Endometrial microvascular endothelial cells (primary cell): ENCODE measurements at regions not wholly inside any gene's neighbourhood (a gene's known extent, or its start where the extent isn't known, plus 50 kb on each side); places are given as distances from the start of the nearest gene placed in this dataset.

Source experiments
- in situ Hi-C: cut with HindIII; loops from 2 replicates; pipeline ENCODE4 v1.10.0; 2017; ENCODE audit warnings: low sequenced_read_pairs, low pct_unique_long_range_greater_than_20kb; ENCODE audit errors: inconsistent ontology term

DNA sequence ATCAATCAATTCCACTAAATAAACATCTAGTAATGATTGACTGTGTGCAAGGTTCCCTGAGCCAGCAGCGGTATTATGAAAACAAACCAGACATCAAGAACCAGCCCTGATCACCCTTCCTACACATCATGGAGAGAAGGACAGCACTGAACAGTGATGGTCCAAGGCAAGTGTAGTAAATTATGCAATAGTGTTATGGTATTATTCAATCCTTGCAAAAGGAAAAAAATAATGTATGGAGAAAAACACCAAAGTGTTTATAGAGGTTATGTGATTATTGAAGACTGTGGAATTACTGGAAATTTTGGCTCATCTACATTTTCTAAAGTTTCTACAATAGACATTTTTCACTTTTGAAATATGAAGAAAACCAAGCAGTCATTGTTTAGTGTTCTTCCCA, 105.3 kb downstream of the RCN1 start:
- in situ Hi-C loops, result no loop called here

GRCh38 chr11:32198053-32198452, 107.2 kb downstream of the RCN1 start:
- in situ Hi-C loops, result no loop called here

GRCh38 chr11:32200136-32200847, 109.4 kb downstream of the RCN1 start:
- in situ Hi-C loops, result no loop called here

- in situ Hi-C loops, result no loop called here
These were observed 113.9 kb downstream of the RCN1 start for GRCh38 chr11:32204751-32205150.

- in situ Hi-C loops, result no loop called here
These were observed 119.7 kb downstream of the RCN1 start for GRCh38 chr11:32210556-32210955.

DNA sequence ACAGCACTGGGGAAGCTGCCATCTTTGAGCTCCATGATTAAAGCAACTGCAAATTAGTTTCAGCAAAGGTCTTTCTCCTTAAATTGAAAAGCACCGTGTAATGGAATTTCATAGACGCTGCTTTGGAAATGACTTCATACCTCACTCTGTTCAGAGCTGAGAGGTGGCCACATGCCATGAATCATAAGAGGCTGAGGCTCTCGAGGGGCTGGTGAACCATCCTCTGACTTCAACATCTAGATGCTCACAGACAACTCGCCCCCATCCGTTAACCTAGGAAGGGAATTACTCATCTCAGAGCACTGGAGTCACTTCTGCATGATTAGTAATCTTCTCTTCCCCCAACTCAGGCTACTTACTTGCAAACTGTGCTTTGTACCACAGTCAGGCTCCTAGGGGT, 122.3 kb downstream of the RCN1 start:
- in situ Hi-C loops, result no loop called here

- in situ Hi-C loops, result no loop called here
These were observed 124.3 kb downstream of the RCN1 start for GRCh38 chr11:32215157-32215556.

- in situ Hi-C loops, result no loop called here
These were observed 125.9 kb downstream of the RCN1 start for GRCh38 chr11:32216749-32217148.

- in situ Hi-C loops, result no loop called here
These were observed 128.4 kb downstream of the RCN1 start for GRCh38 chr11:32219320-32219719.

DNA sequence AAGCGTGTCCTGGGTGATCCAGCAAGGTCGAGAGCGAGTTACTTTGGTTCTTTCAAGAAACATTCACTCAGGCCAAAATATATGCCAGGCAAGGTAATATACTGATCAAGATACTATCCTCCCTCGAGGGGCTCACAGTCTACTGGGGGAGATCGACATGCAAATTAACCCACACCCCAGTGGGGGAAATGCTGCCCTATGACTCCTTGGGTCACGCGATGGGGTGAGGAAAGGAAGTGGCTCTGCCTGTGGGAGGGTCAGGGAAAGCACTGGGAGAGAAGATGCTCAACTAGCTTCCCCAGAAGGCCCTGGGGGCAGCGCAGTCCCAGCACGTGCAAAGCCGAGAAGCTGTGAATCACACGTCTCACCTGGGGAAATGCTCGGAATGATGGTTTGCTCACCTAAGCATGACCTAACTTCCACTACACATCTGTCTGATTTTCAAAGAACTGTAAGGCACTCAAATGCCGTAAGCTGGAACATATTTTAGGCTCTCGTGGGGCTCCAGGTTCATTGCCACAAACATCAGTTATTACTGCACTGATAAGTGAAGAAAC, 130.7 kb downstream of the RCN1 start:
- in situ Hi-C loops, result no loop called here

GRCh38 chr11:32224580-32224979, 133.7 kb downstream of the RCN1 start:
- in situ Hi-C loops, result no loop called here

- in situ Hi-C loops, result no loop called here
These were observed 134.9 kb downstream of the RCN1 start for GRCh38 chr11:32225571-32226285.

- in situ Hi-C loops, result no loop called here
These were observed 135.6 kb downstream of the RCN1 start for GRCh38 chr11:32226480-32226879.

DNA sequence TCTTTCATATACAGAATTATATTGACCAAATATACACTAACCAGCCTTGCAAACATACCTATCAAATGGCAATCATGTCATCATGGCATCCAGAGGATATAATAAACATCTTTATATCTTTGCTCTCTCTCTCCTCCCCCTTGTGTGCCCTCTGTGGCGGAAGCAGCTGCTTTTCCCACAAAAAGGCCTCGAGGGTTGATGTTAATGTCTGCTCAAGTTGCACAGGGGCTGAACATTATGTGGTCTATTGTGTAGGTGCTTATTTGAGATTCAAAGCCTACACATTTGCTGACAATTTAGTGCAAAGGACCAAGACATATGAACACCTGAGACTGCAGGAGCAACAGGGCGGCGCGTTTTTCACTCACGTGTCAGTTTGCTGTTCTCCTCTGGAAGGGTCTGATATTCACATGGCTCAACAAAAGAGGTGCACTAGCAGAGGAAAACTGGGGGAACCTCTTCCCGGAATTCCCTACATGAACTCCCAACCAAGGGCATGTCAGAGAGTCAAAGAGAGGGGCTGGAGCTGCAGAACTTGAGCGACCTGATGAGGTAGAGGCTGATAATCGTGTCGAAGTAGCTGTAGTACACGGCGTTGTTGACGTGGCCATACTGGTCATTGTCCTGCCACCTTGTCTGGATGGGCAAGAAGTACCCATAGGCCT, 138.8 kb downstream of the RCN1 start:
- in situ Hi-C loops, result no loop called here

GRCh38 chr11:32231909-32232493, 141.1 kb downstream of the RCN1 start:
- in situ Hi-C loops, result no loop called here

DNA sequence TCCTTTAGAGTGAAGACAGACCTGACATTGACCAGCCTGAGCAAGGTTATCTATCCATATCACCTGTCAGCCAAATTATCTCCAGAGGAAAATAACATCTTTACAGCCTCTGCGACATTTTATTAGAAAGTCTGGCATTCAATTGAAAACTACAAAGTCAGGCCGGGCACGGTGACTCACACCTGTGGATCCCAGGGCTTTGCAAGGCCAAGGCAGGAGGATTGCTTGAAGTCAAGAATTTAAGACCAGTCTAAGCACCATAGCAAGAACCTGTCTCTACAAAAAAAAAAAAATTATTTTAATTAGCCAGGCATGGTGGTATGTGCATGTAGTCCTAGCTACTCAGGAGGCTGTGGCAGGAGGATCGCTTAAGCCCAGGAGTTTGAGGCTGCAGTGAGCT, 141.6 kb downstream of the RCN1 start:
- in situ Hi-C loops, result no loop called here

GRCh38 chr11:32233276-32233675, 142.4 kb downstream of the RCN1 start:
- in situ Hi-C loops, result no loop called here

- in situ Hi-C loops, result no loop called here
These were observed 143.1 kb downstream of the RCN1 start for GRCh38 chr11:32233928-32234327.

- in situ Hi-C loops, result no loop called here
These were observed 153.6 kb downstream of the RCN1 start for GRCh38 chr11:32244453-32244852.
